ENCODE measurements at regions not wholly inside any gene's neighbourhood (a gene's known extent, or its start where the extent isn't known, plus 50 kb on each side); places are given as distances from the start of the nearest gene placed in this dataset.
A peak's percentile ranks its signal among the peaks of the same experiment; 100 is the strongest.

DNA sequence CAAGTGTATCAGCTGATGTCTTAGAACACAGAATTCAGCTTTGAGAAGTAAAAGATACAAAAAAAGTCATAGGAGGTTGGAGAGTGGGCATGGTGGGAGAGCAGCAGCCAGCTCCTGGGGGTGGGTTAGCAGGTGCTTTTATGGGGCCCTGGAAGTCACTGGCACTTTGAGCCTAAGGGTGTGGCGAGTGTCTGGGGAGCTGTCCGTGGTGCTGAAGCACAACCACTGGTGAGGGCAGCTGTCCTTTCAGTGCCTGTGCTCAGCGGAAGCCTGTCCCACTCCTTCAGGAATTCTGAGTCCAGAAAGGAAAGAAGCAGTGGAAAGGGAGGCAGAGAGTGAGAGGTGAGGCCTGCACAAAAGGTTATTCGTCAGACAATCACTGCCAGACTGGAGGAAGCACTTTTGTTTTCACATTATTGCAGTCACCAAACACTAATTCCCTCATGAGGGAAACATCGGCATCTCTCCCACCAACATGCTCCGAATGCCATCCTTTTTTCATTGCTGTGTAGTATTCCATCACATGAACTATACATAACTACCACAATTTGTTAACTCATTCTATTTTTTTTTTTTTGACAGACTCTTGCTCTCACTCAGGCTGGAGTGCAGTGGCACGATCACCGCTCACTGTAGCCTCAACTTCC, 59.4 kb upstream of the RAPGEF1 start (continued):
- TF ChIP-seq ZNF558 (CRISPR knock-in tag; IDR thresholded peaks at IDR 0.05; ENCODE audit: borderline replicate concordance), result peak; percentile 77; the same call in 1 of the 2 replicates
- no peak for TF ChIP-seq CENPT (CRISPR knock-in tag; IDR thresholded peaks at IDR 0.05; ENCODE audit: low read depth)
- TF ChIP-seq ZIK1 (CRISPR knock-in tag; IDR thresholded peaks at IDR 0.05; ENCODE audit: borderline replicate concordance, low read depth), result no peak
- TF ChIP-seq, protein P1, sequence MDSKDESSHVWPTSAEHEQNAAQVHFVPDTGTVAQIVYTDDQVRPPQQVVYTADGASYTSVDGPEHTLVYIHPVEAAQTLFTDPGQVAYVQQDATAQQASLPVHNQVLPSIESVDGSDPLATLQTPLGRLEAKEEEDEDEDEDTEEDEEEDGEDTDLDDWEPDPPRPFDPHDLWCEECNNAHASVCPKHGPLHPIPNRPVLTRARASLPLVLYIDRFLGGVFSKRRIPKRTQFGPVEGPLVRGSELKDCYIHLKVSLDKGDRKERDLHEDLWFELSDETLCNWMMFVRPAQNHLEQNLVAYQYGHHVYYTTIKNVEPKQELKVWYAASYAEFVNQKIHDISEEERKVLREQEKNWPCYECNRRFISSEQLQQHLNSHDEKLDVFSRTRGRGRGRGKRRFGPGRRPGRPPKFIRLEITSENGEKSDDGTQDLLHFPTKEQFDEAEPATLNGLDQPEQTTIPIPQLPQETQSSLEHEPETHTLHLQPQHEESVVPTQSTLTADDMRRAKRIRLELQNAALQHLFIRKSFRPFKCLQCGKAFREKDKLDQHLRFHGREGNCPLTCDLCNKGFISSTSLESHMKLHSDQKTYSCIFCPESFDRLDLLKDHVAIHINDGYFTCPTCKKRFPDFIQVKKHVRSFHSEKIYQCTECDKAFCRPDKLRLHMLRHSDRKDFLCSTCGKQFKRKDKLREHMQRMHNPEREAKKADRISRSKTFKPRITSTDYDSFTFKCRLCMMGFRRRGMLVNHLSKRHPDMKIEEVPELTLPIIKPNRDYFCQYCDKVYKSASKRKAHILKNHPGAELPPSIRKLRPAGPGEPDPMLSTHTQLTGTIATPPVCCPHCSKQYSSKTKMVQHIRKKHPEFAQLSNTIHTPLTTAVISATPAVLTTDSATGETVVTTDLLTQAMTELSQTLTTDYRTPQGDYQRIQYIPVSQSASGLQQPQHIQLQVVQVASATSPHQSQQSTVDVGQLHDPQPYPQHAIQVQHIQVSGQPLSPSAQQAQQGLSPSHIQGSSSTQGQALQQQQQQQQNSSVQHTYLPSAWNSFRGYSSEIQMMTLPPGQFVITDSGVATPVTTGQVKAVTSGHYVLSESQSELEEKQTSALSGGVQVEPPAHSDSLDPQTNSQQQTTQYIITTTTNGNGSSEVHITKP (CRISPR knock-in tag; IDR thresholded peaks at IDR 0.05; ENCODE audit: low read depth), result peak; percentile 60; the same call in 1 of the 2 replicates
- TF ChIP-seq, protein P2, sequence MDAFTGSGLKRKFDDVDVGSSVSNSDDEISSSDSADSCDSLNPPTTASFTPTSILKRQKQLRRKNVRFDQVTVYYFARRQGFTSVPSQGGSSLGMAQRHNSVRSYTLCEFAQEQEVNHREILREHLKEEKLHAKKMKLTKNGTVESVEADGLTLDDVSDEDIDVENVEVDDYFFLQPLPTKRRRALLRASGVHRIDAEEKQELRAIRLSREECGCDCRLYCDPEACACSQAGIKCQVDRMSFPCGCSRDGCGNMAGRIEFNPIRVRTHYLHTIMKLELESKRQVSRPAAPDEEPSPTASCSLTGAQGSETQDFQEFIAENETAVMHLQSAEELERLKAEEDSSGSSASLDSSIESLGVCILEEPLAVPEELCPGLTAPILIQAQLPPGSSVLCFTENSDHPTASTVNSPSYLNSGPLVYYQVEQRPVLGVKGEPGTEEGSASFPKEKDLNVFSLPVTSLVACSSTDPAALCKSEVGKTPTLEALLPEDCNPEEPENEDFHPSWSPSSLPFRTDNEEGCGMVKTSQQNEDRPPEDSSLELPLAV (CRISPR knock-in tag; conservative IDR thresholded peaks at IDR 0.05; ENCODE audit: low read depth), result no peak
- no peak for TF ChIP-seq ZNF33A (CRISPR knock-in tag; IDR thresholded peaks at IDR 0.05; ENCODE audit: borderline replicate concordance)
- 0 out of 2 replicates have a peak, but pooled peaks have one; percentile 55 for TF ChIP-seq MIER3 (CRISPR knock-in tag; IDR thresholded peaks at IDR 0.05; ENCODE audit: borderline replicate concordance)
- peak; percentile 48; the same call in 1 of the 2 replicates for TF ChIP-seq KMT2B (CRISPR knock-in tag; IDR thresholded peaks at IDR 0.05)
- 0 out of 2 replicates have a peak, but pooled peaks have one; percentile 22 for TF ChIP-seq FOSL1 (CRISPR knock-in tag; IDR thresholded peaks at IDR 0.05; ENCODE audit: borderline replicate concordance)
- 0 out of 2 replicates have a peak, but pooled peaks have one; percentile 23 for TF ChIP-seq FLYWCH1 (CRISPR knock-in tag; IDR thresholded peaks at IDR 0.05)
- 0 out of 2 replicates have a peak, but pooled peaks have one; percentile 49 for TF ChIP-seq TP53 (CRISPR knock-in tag; conservative IDR thresholded peaks at IDR 0.05)
- TF ChIP-seq, protein P3, sequence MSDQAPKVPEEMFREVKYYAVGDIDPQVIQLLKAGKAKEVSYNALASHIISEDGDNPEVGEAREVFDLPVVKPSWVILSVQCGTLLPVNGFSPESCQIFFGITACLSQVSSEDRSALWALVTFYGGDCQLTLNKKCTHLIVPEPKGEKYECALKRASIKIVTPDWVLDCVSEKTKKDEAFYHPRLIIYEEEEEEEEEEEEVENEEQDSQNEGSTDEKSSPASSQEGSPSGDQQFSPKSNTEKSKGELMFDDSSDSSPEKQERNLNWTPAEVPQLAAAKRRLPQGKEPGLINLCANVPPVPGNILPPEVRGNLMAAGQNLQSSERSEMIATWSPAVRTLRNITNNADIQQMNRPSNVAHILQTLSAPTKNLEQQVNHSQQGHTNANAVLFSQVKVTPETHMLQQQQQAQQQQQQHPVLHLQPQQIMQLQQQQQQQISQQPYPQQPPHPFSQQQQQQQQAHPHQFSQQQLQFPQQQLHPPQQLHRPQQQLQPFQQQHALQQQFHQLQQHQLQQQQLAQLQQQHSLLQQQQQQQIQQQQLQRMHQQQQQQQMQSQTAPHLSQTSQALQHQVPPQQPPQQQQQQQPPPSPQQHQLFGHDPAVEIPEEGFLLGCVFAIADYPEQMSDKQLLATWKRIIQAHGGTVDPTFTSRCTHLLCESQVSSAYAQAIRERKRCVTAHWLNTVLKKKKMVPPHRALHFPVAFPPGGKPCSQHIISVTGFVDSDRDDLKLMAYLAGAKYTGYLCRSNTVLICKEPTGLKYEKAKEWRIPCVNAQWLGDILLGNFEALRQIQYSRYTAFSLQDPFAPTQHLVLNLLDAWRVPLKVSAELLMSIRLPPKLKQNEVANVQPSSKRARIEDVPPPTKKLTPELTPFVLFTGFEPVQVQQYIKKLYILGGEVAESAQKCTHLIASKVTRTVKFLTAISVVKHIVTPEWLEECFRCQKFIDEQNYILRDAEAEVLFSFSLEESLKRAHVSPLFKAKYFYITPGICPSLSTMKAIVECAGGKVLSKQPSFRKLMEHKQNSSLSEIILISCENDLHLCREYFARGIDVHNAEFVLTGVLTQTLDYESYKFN (CRISPR knock-in tag; conservative IDR thresholded peaks at IDR 0.05), result no peak
- no peak for TF ChIP-seq RBM39 (IDR thresholded peaks at IDR 0.05; ENCODE audit: low read depth, low read length, poor library complexity, severe bottlenecking)
- 0 out of 2 replicates have a peak, but pooled peaks have one; percentile 23 for TF ChIP-seq RFX3 (CRISPR knock-in tag; IDR thresholded peaks at IDR 0.05)
- TF ChIP-seq ZNF883 (CRISPR knock-in tag; IDR thresholded peaks at IDR 0.05; ENCODE audit: not compliant biosample characterization), result peak; percentile 47
- peak; percentile 59; the same call in 1 of the 2 replicates for TF ChIP-seq CCDC6 (CRISPR knock-in tag; IDR thresholded peaks at IDR 0.05)
- TF ChIP-seq, protein P4, sequence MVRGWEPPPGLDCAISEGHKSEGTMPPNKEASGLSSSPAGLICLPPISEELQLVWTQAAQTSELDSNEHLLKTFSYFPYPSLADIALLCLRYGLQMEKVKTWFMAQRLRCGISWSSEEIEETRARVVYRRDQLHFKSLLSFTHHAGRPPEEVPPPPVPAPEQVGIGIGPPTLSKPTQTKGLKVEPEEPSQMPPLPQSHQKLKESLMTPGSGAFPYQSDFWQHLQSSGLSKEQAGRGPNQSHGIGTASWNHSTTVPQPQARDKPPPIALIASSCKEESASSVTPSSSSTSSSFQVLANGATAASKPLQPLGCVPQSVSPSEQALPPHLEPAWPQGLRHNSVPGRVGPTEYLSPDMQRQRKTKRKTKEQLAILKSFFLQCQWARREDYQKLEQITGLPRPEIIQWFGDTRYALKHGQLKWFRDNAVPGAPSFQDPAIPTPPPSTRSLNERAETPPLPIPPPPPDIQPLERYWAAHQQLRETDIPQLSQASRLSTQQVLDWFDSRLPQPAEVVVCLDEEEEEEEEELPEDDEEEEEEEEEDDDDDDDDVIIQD (CRISPR knock-in tag; IDR thresholded peaks at IDR 0.05; ENCODE audit: low read depth), result peak; percentile 43; the same call in 1 of the 2 replicates
- TF ChIP-seq ZNF720 (CRISPR knock-in tag; IDR thresholded peaks at IDR 0.05), result no peak
